ACHN (cell line): ENCODE measurements at regions not wholly inside any gene's neighbourhood (a gene's known extent, or its start where the extent isn't known, plus 50 kb on each side); places are given as distances from the start of the nearest gene placed in this dataset.

Experiments used
- DNase-seq: peaks from one replicate; pipeline ENCODE4 v3.0.0-alpha.2; 2015
- in situ Hi-C: cut with HindIII; loops from 2 replicates; pipeline ENCODE4 v1.10.0; 2017; ENCODE audit warnings: low sequenced_read_pairs, low pct_ligation_motif_present, low pct_unique_long_range_greater_than_20kb

DNA sequence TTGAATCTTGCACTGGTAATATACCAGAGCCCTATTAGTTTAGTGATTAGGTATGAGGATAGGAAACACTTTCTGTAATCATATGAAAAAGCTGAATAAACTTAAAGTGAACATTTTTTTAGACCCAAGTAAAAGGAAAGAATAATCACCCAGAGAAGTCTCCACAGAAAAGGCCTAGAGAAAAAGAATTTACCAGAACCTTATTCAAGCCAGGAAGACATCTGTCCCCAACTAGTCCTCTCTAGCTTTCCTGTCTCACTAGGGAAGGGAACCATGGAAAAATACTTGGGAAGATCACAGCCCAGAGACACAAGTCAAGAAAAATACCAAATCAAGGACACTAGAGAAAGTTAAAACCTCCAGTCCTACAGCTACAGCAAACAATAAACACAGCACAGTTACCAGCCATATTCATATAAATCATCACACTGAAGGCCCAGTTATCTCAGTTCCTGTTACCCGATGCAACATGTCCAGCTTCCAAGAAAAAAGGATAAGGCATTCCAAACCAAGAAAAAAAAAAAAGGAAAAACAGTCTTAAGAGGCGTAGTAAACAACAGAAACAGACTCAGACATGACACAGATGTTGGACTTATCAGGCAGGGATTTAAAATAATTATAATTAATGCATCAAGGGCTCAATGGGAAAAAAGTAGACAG, 461.5 kb downstream of the IRS1 start:
- in situ Hi-C loops: no loop called here
- DNase-seq: no peak

DNA sequence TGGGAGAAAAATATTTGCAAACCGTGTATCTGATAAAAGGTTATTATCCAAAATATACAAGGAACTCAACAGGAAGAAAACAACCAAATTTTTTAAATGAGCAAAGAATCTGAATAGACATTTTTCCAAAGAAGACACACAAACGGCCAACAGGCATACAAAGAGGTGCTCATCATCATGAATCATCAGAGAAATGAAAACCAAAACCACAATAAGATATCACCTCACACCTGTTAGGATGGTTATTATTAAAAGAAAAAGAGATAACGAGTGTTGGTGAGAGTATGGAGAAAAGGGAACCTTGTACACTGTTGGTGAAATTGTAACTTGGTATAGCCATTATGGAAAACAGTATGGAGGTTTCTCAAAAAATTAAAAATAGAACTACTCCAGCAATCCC, 463.3 kb downstream of the IRS1 start:
- in situ Hi-C loops: no loop called here
- no peak for DNase-seq

DNA sequence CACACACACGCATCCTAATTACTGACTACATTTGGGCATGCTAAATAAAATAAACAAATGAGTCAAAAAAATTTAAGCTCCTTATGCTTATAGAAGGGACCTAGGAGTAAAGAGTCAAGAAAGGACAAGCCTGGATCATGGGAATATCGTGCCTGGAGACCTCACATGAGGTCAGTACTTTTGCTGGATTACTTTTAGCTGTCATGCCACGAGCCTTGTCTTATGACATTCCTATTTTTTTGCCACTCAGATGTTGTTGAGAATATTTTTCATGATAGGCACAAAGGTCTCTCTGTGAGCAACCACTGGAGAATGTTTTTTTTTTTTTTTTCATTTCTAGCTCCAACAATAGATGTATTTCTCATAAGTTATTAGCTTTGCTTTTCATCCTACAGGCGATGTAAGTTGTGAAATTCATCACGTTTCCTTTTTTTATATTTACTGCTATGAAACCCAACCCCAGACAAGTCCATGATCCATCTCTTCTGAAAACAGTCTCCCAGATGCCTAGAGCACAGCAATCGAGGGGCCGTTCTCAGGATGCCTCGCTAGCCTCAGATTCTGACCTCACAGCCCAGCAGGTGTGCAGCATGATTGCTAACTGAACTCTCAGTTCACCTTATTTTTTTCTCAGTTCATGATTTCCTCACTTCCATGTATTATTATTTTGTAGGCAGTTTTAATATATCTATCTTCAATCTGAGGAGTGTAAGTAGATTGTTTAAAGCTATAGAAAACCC, 464.5 kb downstream of the IRS1 start:
- no peak for DNase-seq
- in situ Hi-C loops: no loop called here

DNA sequence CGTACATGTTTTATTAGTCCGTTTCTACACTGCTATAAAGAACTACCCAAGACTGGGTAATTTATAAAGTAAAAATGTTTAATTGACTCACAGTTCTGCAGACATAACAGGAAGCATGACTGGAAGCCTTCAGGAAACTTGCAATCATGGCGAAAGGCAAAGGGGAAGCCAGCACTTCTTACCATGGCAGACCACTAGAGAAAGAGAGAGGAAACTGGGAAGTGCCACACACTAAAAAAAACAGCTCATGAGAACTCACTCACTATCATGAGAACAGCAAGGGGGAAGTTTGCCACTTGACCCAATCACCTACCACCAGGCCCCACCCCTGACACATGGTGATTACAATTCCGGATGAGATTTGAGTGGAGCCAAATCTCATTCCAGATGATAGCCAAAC, 466.2 kb downstream of the IRS1 start:
- in situ Hi-C loops: no loop called here

DNA sequence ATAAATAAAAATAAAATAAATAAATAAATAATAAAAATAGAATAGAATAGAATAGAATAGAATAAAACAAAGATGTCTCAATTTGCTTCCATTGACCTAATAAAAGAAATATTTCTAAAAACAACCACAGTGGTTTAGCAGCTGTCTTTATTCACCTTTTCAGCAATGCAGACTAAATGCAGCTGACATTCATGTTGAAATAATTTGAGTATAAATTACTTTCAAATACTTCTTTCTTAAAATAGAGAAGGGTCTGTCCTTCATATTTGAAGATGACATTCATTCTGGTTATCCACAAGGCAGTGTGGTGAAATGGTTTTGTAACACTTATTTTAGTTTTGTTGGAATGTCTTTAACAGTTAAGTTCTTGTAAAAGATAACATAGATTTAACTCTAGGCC, 469.4 kb downstream of the IRS1 start:
- no peak for DNase-seq
- in situ Hi-C loops: no loop called here

More for the DNA sequence above, 466.2 kb downstream of the IRS1 start:
- DNase-seq: no peak

DNA sequence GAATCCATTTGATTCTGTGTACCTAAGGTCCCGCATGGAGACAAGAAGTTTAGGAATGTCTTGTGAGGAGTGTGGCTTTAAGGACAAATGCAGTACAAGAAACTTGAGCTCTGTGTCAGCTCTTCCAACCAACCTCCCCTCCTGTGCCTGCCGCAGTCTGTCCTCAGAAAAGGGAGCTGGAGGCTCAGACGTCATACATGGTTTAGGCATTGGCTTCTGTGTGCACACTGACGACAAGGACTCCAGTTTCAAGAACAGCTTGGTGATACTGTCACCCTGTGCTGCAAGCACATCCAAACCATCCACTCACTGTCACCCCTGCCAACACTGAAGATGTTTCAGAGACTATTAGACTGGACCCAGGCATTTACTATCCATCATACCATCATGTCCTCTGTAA, 470.4 kb downstream of the IRS1 start:
- in situ Hi-C loops: no loop called here
- DNase-seq: no peak

DNA sequence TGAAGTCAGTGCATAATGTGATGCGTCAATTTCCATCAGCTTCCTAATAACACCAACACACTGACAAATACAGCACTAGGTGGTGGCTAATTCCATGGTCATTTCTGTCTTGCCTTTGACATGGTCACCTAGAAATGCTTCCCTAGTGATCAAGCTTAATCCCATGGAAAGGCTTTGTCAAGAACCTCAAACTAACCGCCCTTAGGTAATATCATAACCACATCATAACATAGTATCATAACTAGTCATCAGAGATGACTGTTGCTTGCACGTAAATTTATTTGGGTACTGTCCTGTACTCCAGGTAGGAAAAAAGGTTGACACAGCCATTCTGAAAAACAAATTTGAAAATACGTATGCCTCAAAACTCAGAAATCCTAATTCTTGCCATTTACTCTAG, 471.8 kb downstream of the IRS1 start:
- no peak for DNase-seq
- in situ Hi-C loops: no loop called here

DNA sequence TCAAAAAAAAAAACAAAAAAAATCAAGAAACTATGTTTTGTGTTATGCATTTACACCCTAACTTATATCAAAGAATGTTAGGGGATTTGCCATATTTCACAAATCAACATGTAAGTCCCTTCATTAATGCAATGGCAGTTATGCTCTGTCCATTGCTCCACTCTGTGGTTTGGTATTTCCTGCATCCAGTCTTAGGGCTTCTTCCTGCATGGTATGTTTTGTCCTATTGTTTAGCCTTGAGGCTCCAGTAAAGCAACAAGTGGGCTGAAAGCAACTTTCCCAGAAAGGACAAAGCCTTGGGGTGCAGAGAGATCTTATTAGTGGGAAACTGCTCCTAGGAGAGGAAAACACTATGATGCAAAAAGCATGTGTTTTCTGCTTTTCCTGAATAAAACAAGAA, 474.1 kb downstream of the IRS1 start:
- no peak for DNase-seq
- in situ Hi-C loops: no loop called here

DNA sequence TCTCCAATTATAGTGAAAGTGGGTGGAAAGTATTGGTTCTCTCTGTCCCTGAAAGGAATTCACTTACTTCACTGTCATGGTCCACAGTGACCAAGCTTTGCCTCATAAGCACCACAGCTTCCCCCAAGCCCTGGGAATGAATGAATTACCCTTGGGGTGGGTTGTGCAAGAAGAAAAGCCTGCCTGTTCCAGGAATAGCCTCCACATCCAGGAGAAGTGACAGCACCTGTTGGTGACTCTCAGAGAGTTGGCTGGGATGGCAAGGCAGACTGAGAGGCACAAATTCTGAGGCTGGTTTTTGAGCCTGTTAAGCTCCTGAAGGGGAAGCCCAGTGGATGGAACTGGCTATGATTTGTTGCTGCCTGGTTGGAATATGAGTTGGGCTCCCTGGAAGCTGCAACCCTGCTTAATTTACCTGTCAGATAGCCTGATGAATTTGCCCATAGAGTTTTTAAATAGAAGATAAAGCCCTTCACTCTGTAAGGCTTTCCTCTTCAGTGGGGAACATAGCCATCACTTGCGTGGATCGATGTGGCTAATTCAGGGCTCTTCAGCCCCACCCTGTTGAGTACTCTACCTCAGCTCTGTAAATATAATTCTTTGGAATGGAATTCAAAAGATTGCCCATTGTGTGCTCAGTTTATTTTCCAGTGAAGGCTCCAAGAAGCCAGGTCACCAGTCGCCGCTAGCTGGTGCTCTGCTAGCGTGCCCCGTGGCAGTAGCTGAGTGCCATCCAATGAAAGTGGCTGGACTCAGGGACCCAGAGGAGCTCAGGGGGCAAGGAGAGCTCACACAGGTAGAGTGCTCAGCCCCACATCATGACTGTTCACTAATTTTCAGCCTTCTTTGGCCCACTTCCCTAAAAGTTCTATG, 479.3 kb downstream of the IRS1 start:
- in situ Hi-C loops: no loop called here
- no peak for DNase-seq

DNA sequence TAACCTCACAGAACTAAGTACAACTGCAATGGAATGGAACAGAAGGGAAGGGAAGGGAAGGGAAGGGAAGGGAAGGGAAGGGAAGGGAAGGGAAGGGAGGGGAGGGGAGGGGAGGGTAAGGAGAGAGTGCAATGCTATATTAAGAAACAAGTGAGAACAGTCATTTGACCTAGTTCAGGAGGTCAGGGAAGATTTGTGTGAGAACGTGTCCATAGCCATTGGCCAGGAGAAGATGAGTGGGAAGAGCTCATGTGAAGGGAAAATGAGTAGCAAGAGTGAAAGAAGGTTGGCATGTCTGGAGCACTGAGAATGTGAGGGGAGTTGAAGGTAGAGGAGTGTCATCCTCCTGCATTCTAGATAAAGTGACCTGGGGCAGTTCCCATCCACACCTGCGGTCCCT, 481.6 kb downstream of the IRS1 start:
- in situ Hi-C loops: no loop called here
- no peak for DNase-seq

DNA sequence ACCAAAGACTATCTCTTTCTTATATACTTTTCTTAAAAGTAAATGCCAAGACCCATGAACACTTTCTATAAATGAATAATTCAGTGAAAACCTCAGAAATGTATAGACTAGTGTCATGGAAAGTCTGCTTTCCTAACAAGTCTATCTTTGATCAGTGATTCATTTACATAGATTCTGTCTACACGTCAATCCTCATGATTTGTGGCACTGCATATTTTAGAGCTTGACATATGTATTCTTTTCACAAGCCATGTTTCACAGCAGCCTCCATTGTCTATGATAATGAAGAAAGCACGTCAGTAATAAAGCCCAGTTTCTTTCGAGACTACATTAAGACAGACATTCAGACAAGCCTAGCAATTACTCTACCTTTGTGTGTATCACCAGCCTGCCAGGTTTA, 486.6 kb downstream of the IRS1 start:
- in situ Hi-C loops: no loop called here
- no peak for DNase-seq

DNA sequence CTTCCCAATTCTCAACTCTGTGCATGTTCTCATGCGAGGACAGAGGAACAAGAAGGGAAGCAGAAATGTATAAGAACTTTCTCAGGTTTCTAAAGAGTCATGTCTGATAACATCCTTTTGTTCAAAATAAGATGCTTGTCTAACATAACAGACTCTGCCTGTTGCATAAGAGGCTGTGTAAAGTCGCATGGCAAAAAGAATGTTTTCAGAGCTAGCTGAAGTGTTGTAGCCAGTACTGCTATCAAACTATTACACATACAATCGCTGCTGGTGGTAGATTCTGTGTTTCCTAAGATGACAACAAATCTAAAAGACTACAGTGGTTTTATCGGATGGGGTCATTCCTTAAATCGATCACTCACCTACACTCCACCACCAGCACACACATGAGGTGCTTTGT, 487.5 kb downstream of the IRS1 start:
- DNase-seq: no peak
- in situ Hi-C loops: no loop called here

DNA sequence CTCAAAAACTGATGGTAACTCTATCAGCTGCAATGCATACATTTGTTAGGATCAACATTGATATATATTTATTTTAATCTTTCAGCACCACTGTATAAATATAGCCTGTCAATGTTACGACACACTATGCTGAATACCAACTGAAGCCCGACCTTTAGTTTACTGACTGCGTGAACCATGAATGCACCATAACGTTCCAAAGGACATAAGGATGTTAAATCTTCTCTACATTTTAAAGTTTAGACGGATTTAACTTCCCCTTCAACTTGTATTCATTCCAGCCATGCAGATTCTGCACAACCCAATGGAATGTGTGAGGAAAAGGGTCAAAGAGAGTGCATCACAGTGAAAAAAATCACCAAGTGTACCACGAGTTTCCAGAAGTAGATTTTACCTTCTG, 489.5 kb downstream of the IRS1 start:
- in situ Hi-C loops: no loop called here
- no peak for DNase-seq

DNA sequence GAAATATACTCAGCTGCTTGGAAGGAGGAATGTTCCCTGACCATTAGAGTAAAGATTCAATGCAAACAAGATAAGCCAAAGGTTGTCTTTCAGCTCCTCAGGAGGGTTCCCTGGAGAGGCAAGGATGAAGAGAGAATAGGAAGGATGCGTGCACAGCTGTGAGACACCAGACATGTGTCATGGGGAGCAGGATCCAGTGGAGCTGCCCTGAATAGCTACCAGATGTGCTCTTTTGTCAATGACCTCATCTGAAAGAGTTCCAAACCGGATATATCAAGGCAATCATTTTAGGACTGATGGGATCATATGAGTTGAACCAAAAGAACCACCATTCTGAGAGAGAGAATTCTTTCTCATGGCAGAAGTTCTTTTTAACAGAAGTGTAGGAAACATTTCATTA, 490.6 kb downstream of the IRS1 start:
- DNase-seq: no peak
- in situ Hi-C loops: no loop called here

DNA sequence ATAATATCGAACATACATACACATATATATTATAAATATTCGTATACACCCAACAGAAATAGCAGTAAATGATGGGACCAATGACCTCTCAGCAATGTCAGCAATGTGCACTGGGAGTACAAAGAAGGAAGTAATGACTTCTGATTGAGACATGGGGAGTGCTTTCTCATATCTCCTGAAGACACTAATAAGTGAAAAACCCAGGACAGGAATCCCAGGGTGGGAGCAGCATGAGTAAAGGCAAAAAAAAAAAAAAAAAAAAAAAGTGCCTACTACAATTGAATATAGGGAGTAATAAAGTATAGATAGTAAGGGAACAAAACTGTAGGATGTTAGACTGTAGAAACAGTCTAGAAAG, 491.3 kb downstream of the IRS1 start:
- DNase-seq: no peak
- in situ Hi-C loops: no loop called here

DNA sequence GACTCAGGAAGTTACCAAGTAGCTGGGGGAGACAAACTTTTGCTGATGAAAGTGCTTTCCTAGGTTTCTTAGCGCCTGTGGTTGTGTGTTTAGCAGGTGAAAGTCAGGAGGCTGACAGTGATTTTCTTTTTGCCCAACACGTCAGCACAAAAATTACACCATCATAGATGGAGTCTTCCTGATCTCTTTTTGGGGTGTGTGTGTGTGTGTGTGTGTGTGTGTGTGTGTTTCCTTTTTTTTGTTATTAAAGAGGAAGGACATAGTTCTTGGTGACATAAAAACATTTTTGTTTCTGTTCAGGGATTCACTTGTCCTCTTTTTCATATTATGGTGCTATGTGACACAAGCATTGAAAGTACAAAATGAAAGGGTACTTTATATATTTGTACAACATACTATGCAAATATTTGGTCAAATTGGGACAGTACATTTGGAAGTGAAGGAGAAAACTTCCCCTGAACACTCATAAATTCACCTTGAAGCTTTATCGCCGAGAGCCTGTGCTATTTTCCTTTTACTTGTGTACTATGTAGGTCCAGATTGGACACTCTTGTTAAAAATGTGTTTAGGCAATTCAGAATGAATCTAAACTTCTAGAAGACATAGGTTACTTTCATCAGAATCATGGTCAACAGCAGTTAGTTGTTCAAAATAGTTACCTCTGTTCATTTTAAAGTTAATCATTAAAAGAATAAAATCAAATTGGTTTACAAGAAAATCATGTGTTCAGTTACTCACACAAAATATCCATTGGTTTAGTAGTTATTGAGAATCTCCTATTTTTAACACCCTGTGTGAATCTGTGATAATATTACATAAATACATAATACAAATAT, 491.9 kb downstream of the IRS1 start:
- DNase-seq: no peak
- in situ Hi-C loops: no loop called here

DNA sequence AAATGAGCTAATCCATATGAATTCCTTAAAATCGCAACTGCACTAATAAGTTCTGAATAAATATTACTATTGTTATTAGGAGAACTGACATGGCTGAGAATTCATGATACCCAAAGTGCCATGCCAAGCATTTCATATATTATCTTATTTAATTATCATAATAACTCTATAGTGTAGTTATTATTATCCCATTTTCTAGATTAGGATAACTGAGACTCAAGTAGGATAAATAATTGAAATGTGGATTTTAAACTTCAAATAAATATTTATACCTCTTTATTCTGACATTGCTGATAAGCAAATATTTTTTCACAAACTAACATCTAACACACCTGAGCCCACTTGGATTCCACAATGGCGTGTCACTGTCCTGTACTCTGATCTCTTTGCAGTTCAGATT, 492.7 kb downstream of the IRS1 start:
- no peak for DNase-seq
- in situ Hi-C loops: no loop called here

DNA sequence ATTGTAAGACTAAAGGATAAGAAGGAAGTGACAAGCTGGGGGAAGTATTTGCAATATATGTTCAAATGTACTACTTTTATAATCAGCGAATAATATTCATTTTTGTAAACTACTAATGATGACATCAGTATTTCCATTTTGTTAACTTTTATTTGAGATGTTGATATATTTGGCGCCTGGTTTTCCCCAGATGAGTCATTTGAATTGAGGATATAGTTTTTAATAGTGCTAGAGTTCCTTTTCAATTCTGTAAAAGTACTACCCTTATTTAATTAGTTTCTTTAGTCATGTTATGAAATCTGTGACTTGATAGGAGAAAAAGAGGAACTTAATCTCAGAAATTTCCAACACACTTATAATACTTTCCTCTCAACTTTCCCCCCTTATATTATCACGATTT, 495.3 kb downstream of the IRS1 start:
- in situ Hi-C loops: no loop called here
- no peak for DNase-seq

DNA sequence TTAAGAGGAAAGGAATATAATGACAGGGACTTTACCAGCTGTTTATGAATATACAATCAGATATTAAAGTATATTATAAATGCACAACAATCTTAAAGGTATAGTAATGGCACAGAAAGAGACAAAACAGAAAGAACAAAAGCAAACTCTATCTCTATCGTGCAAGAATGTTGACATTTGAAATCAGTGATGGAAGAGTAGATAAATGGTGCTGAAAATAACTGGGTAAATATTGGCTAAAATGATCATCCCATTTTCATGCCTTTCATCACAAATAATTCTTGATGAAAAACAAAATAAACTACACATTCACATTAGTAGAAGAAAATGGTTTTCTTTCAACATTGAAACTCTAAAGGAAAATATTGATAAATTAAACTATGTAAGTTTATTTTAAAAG, 495.9 kb downstream of the IRS1 start:
- in situ Hi-C loops: no loop called here
- DNase-seq: no peak
